ENCODE measurements at regions not wholly inside any gene's neighbourhood (a gene's known extent, or its start where the extent isn't known, plus 50 kb on each side); places are given as distances from the start of the nearest gene placed in this dataset.
A peak's percentile ranks its signal among the peaks of the same experiment; 100 is the strongest.

GRCh38 chrX:129361576-129361975 is 161.7 kb downstream of the SMARCA1 start:
- no peak for TF ChIP-seq CTCF (IDR thresholded peaks at IDR 0.05)

- peak; percentile 45; the same call in 1 of the 2 replicates for TF ChIP-seq CTCF (IDR thresholded peaks at IDR 0.05)
These were observed 163.1 kb downstream of the SMARCA1 start for GRCh38 chrX:129360175-129360574.

- TF ChIP-seq CTCF (IDR thresholded peaks at IDR 0.05): no peak
These were observed 164.0 kb downstream of the SMARCA1 start for GRCh38 chrX:129359269-129359668.

- TF ChIP-seq CTCF (IDR thresholded peaks at IDR 0.05): no peak
These were observed 176.0 kb downstream of the SMARCA1 start for GRCh38 chrX:129347291-129347690.

GRCh38 chrX:129346574-129346973 is 176.7 kb downstream of the SMARCA1 start:
- no peak for TF ChIP-seq CTCF (IDR thresholded peaks at IDR 0.05)

- TF ChIP-seq CTCF (IDR thresholded peaks at IDR 0.05): no peak
These were observed 200.2 kb downstream of the SMARCA1 start for GRCh38 chrX:129323115-129323514.

GRCh38 chrX:129318375-129318774 is 204.9 kb downstream of the SMARCA1 start:
- peak; percentile 52 for TF ChIP-seq CTCF (IDR thresholded peaks at IDR 0.05)

- no peak for TF ChIP-seq CTCF (IDR thresholded peaks at IDR 0.05)
These were observed 206.8 kb downstream of the SMARCA1 start for GRCh38 chrX:129316461-129316860.
